ENCODE measurements at regions not wholly inside any gene's neighbourhood (a gene's known extent, or its start where the extent isn't known, plus 50 kb on each side); places are given as distances from the start of the nearest gene placed in this dataset.

DNA sequence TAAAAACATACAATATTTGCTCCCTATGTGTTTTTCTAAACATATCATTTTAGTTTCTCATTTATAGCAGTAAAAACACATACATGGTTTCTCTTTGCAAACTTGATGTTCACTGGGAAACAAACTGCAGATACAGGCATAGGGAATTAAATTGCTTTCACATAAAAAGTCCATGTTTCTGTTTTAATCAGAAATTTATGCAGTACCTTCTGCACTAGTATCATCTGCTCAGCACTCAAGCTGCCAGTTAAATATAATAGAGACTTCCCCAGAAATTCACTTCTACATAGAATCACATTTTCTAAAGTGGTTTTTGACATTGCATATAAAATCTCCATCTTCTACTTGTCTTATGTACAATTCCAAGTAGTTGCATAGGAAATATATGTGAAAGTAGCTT lies 1107.3 kb upstream of the NRXN1 start:
- Histone ChIP-seq H3K27ac (ENCODE audit: low read length) (no peak overlapping the region), H3K36me3 (ENCODE audit: control insufficient read depth, low read depth, low read length) (no peaks in the 10 kb centered on the region), H3K9me3 (ENCODE audit: control insufficient read depth, low read depth, low read length) (no peaks in the 10 kb centered on the region), H3K27me3 (ENCODE audit: control insufficient read depth, insufficient read depth, low read length) (no peaks in the 10 kb centered on the region), H3K9ac (ENCODE audit: low read length) (no peak overlapping the region), H3K4me3 (ENCODE audit: low read length) (no peak overlapping the region), H3K4me1 (ENCODE audit: control insufficient read depth, low read depth, low read length) (no peaks in the 10 kb centered on the region)

DNA sequence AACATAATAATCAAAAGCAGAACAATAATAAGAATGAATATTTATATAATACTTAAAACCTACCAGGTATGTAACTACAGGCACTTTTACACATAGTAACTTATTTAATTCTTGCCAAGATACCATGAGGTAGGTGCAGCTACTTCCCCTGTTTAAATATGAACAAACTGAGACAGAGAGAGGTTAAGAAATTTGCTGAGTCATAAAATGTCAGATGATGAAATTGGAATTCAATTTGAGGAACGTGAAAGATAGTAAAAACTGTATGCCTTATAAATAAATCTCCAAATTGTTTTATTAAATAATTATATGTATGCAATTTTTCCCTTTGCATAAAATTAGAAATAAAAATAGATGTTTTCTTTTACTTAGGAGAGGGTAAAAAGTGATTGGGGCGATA lies 1103.3 kb upstream of the NRXN1 start:
- Histone ChIP-seq H3K36me3 (ENCODE audit: control insufficient read depth, low read depth, low read length) (no peaks in the 10 kb centered on the region), H3K4me1 (ENCODE audit: control insufficient read depth, low read depth, low read length) (no peaks in the 10 kb centered on the region), H3K27ac (ENCODE audit: low read length) (no peak overlapping the region), H3K9me3 (ENCODE audit: control insufficient read depth, low read depth, low read length) (peaks cover 2% of the 10 kb centered on the region), H3K9ac (ENCODE audit: low read length) (no peak overlapping the region), H3K27me3 (ENCODE audit: control insufficient read depth, insufficient read depth, low read length) (no peaks in the 10 kb centered on the region), H3K4me3 (ENCODE audit: low read length) (no peak overlapping the region)

DNA sequence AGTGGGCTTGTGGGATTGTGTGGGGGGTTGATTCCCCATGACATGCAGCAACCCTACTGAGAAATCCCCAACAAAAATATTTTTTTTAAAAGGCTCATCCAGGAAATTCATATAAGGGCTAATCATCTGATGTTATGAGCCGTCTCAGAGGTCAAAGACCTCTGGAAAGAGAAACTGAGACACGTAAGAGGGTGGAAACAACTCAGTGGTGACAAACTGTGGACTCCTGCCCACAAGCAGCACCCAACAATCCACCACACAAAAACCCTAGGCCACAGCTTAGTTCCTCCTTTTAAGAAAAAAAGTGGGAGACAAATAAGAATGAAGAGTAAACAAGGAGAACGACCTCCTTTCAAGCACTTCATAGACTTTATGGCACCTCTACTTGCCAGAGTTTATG lies 1096.1 kb upstream of the NRXN1 start:
- Histone ChIP-seq H3K4me3 (ENCODE audit: low read length) (no peak overlapping the region), H3K27ac (ENCODE audit: low read length) (no peak overlapping the region), H3K27me3 (ENCODE audit: control insufficient read depth, insufficient read depth, low read length) (no peaks in the 10 kb centered on the region), H3K9me3 (ENCODE audit: control insufficient read depth, low read depth, low read length) (peaks cover 4% of the 10 kb centered on the region), H3K9ac (ENCODE audit: low read length) (no peak overlapping the region), H3K36me3 (ENCODE audit: control insufficient read depth, low read depth, low read length) (no peaks in the 10 kb centered on the region), H3K4me1 (ENCODE audit: control insufficient read depth, low read depth, low read length) (no peaks in the 10 kb centered on the region)

DNA sequence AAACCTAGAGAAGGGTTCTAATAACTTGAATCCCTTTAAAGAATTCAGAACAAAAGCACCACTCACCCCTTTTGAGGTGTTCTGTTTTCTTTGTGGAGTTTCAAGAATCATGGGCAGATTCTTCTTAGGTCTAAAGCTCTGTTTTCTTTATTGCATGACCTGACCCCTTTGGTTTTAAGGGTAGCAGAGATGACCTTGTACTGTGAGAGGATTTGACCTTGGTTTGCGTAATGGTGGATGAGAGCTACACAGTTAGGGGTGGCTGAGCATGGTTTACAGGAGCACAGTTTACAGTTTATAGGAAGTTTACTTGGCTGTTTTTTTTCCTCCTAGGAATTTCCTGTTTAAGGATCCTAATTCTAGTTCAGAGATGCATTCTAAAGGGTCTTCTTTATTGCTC lies 1095.6 kb upstream of the NRXN1 start:
- Histone ChIP-seq H3K9ac (ENCODE audit: low read length) (no peak overlapping the region), H3K4me1 (ENCODE audit: control insufficient read depth, low read depth, low read length) (no peaks in the 10 kb centered on the region), H3K27ac (ENCODE audit: low read length) (no peak overlapping the region), H3K27me3 (ENCODE audit: control insufficient read depth, insufficient read depth, low read length) (no peaks in the 10 kb centered on the region), H3K4me3 (ENCODE audit: low read length) (no peak overlapping the region), H3K9me3 (ENCODE audit: control insufficient read depth, low read depth, low read length) (peaks cover 4% of the 10 kb centered on the region), H3K36me3 (ENCODE audit: control insufficient read depth, low read depth, low read length) (no peaks in the 10 kb centered on the region)

DNA sequence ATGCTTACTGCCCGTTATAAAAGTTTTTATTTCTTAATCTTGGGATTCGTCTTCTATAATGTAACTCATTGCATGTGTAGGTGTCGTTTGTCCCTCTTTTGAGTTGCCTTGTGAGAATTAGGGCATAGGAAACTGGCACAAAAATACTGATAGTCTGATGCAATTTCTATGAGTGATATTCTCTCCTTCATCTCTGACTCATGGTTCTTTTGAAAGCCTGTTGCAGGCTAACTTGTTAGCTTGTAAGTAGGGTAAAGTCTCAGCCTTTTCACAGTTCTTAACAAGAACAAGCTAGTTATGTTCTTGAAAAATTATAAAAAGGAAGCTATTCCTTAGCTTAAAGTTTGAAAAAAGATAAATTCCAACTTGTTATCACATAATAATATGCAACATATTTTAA lies 1085.4 kb upstream of the NRXN1 start:
- no peaks in the 10 kb centered on the region for H3K36me3 ChIP-seq (ENCODE audit: control insufficient read depth, low read depth, low read length)
- no peak overlapping the region for H3K27ac ChIP-seq (ENCODE audit: low read length)
- no peak overlapping the region for H3K9ac ChIP-seq (ENCODE audit: low read length)
- no peak overlapping the region for H3K4me3 ChIP-seq (ENCODE audit: low read length)
- H3K4me1 ChIP-seq (ENCODE audit: control insufficient read depth, low read depth, low read length), result no peaks in the 10 kb centered on the region
- H3K9me3 ChIP-seq (ENCODE audit: control insufficient read depth, low read depth, low read length), result no peaks in the 10 kb centered on the region
- no peaks in the 10 kb centered on the region for H3K27me3 ChIP-seq (ENCODE audit: control insufficient read depth, insufficient read depth, low read length)

DNA sequence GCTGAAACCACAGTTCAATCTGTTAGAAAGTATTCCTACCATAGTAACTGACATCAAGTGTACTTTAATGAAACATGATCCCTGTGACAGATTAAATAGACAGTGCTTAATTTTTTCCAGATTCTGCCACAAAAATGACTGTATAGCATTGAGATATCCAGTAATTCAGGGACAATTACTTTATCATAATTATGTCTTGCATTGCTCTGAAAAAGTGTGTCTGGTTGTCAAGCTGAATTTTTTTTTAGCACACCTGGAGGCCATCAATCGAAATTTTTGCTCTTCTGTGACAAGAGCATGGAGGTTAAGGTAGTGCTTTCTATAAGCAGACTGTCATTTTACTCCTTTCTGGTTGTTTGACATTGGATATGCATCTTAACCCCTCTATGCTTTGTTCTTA lies 1083.8 kb upstream of the NRXN1 start:
- no peak overlapping the region for H3K9ac ChIP-seq (ENCODE audit: low read length)
- no peaks in the 10 kb centered on the region for H3K9me3 ChIP-seq (ENCODE audit: control insufficient read depth, low read depth, low read length)
- no peaks in the 10 kb centered on the region for H3K4me1 ChIP-seq (ENCODE audit: control insufficient read depth, low read depth, low read length)
- no peaks in the 10 kb centered on the region for H3K36me3 ChIP-seq (ENCODE audit: control insufficient read depth, low read depth, low read length)
- H3K4me3 ChIP-seq (ENCODE audit: low read length), result no peak overlapping the region
- no peak overlapping the region for H3K27ac ChIP-seq (ENCODE audit: low read length)
- H3K27me3 ChIP-seq (ENCODE audit: control insufficient read depth, insufficient read depth, low read length), result no peaks in the 10 kb centered on the region

DNA sequence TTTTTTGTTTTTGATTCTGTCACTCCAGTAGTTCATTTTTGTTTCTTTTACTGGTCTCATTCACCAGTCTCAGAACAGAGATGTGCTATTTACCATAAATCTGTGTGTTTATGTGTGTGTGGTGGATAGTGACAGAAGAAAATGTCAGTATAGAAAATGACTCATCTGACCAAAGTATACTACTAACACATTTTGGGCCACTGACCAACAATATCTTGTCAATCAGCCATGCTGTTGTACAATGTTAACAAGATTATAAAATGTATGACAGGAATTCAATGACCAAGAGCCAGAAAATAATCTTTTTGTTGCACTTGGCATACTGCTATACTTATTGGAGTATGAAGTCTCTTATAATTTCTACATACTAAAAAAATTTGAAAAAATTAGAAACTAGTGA lies 1081.4 kb upstream of the NRXN1 start:
- H3K27me3 ChIP-seq (ENCODE audit: control insufficient read depth, insufficient read depth, low read length), result no peaks in the 10 kb centered on the region
- H3K4me3 ChIP-seq (ENCODE audit: low read length), result no peak overlapping the region
- H3K4me1 ChIP-seq (ENCODE audit: control insufficient read depth, low read depth, low read length), result no peaks in the 10 kb centered on the region
- no peak overlapping the region for H3K9ac ChIP-seq (ENCODE audit: low read length)
- H3K27ac ChIP-seq (ENCODE audit: low read length), result no peak overlapping the region
- no peaks in the 10 kb centered on the region for H3K36me3 ChIP-seq (ENCODE audit: control insufficient read depth, low read depth, low read length)
- H3K9me3 ChIP-seq (ENCODE audit: control insufficient read depth, low read depth, low read length), result no peaks in the 10 kb centered on the region

DNA sequence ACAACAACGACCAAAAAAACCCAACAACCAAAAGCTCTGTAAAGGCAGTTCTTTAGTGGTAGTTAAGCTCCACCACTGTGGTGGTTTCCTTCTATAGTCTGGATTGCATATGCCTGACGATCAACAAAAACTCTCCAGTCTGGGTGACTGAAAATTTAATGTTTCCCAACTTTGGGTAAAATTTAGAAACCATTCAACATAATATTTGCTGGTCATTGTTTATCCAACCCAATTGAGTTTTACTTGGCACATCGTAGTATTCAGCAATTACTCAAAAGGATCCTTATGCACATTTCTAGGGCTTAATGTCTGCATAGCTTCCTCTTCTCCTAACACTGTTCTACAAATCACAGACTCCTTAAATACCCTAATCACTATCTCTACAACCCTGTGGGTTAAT lies 1080.2 kb upstream of the NRXN1 start:
- Histone ChIP-seq H3K9me3 (ENCODE audit: control insufficient read depth, low read depth, low read length) (no peaks in the 10 kb centered on the region), H3K9ac (ENCODE audit: low read length) (no peak overlapping the region), H3K4me3 (ENCODE audit: low read length) (no peak overlapping the region), H3K27me3 (ENCODE audit: control insufficient read depth, insufficient read depth, low read length) (no peaks in the 10 kb centered on the region), H3K36me3 (ENCODE audit: control insufficient read depth, low read depth, low read length) (no peaks in the 10 kb centered on the region), H3K4me1 (ENCODE audit: control insufficient read depth, low read depth, low read length) (no peaks in the 10 kb centered on the region), H3K27ac (ENCODE audit: low read length) (no peak overlapping the region)

DNA sequence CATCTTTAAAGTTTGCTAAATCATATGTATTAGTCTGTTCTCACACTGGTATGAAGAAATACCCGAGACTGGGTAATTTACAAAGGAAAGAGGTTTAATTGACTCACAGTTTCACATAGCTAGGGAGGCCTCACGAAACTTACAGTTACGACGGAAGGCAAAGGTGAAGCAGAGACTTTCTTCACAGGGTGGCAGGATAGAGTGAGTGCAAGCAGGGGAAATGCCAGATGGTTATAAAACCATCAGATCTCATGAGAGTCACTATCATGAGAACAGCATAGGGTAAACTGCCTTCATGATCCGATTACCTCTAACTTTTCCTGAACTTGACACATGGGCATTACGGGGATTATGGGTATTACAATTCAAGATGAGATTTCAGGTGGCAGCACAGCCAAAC lies 1075.2 kb upstream of the NRXN1 start:
- Histone ChIP-seq H3K27ac (ENCODE audit: low read length) (no peak overlapping the region), H3K36me3 (ENCODE audit: control insufficient read depth, low read depth, low read length) (no peaks in the 10 kb centered on the region), H3K4me1 (ENCODE audit: control insufficient read depth, low read depth, low read length) (no peaks in the 10 kb centered on the region), H3K4me3 (ENCODE audit: low read length) (no peak overlapping the region), H3K27me3 (ENCODE audit: control insufficient read depth, insufficient read depth, low read length) (no peaks in the 10 kb centered on the region), H3K9ac (ENCODE audit: low read length) (no peak overlapping the region), H3K9me3 (ENCODE audit: control insufficient read depth, low read depth, low read length) (no peaks in the 10 kb centered on the region)

DNA sequence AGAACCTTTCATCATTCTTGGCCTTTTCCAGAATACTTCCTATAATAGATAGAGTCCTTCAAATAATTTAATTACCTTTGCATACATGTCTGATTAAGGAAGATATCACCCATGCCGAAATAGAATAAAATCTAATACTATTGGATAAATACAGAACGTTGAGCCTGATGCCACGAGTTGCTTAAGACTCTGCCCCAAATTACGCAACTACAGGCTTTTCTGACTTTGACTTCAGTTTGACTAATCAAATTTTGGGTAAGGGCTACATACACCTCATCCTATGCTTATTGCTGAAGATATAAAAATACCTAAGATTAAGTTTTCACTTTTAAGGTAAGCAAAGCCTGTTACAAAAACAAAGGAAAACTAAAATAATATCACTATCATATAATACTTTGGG lies 1065.1 kb upstream of the NRXN1 start:
- Histone ChIP-seq H3K4me1 (ENCODE audit: control insufficient read depth, low read depth, low read length) (no peaks in the 10 kb centered on the region), H3K9ac (ENCODE audit: low read length) (no peak overlapping the region), H3K36me3 (ENCODE audit: control insufficient read depth, low read depth, low read length) (no peaks in the 10 kb centered on the region), H3K27ac (ENCODE audit: low read length) (no peak overlapping the region), H3K4me3 (ENCODE audit: low read length) (no peak overlapping the region), H3K9me3 (ENCODE audit: control insufficient read depth, low read depth, low read length) (no peaks in the 10 kb centered on the region), H3K27me3 (ENCODE audit: control insufficient read depth, insufficient read depth, low read length) (no peaks in the 10 kb centered on the region)

DNA sequence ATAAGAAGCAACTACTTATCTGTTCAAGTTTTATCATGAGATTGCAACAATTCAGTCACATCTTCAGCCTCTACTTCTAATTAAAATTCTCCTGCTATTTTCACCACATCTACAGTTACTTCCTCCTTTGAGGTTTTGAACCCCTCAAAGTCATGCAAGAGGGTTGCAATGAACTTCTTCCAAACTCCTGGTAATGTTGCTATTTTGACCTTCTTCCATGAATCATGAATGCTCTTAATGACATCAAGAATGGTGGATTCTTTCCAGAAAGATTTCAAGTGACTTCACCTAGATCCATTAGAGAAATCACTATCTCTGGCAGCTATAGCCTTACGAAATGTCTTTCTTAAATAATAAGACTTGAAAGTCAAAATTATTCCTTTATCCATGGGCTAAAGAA lies 1052.8 kb upstream of the NRXN1 start:
- H3K36me3 ChIP-seq (ENCODE audit: control insufficient read depth, low read depth, low read length), result no peaks in the 10 kb centered on the region
- H3K4me3 ChIP-seq (ENCODE audit: low read length), result no peak overlapping the region
- no peak overlapping the region for H3K9ac ChIP-seq (ENCODE audit: low read length)
- no peaks in the 10 kb centered on the region for H3K9me3 ChIP-seq (ENCODE audit: control insufficient read depth, low read depth, low read length)
- H3K4me1 ChIP-seq (ENCODE audit: control insufficient read depth, low read depth, low read length), result peaks cover 6% of the 10 kb centered on the region
- no peaks in the 10 kb centered on the region for H3K27me3 ChIP-seq (ENCODE audit: control insufficient read depth, insufficient read depth, low read length)
- no peak overlapping the region for H3K27ac ChIP-seq (ENCODE audit: low read length)

DNA sequence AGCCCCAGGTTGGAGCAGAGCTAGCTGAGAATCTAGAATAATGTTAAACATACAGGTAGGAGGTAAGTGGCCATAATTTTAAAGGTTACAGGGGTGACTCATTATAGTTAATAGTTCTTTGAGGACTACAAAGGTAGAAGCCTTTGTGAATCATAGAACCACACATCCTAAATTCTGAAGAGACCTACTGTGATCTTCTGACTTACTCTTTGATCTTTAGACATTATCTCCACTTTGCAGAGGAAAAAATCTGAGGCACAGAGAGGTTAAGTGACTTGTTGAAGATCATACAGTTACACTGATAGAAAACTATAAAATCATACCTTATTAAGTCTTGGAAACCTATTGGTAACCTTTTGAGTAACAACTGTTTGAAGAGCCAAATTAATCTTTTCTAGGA lies 1051.3 kb upstream of the NRXN1 start:
- Histone ChIP-seq H3K4me1 (ENCODE audit: control insufficient read depth, low read depth, low read length) (peaks cover 6% of the 10 kb centered on the region), H3K9ac (ENCODE audit: low read length) (no peak overlapping the region), H3K9me3 (ENCODE audit: control insufficient read depth, low read depth, low read length) (no peaks in the 10 kb centered on the region), H3K4me3 (ENCODE audit: low read length) (no peak overlapping the region), H3K27me3 (ENCODE audit: control insufficient read depth, insufficient read depth, low read length) (no peaks in the 10 kb centered on the region), H3K27ac (ENCODE audit: low read length) (no peak overlapping the region), H3K36me3 (ENCODE audit: control insufficient read depth, low read depth, low read length) (no peaks in the 10 kb centered on the region)

DNA sequence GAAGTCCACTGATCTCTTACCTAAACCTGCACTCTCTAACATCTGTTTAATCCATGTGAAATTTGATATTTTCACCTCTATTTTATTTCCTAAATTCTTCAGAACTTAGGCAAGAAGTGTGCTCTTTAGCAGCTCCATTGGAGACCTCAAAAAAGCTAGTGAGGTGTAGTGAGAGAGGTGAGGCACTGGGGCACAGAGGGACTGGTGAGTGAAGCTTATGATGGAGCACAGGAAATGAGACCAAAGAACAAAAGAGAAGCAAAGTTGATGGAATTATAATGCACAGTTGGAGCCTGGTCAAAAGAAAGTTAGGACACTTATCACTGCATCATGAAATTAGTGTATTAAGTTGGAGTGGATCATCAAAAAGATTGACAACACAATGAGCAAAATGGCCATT lies 1050.7 kb upstream of the NRXN1 start:
- Histone ChIP-seq H3K9me3 (ENCODE audit: control insufficient read depth, low read depth, low read length) (no peaks in the 10 kb centered on the region), H3K36me3 (ENCODE audit: control insufficient read depth, low read depth, low read length) (no peaks in the 10 kb centered on the region), H3K27me3 (ENCODE audit: control insufficient read depth, insufficient read depth, low read length) (no peaks in the 10 kb centered on the region), H3K9ac (ENCODE audit: low read length) (no peak overlapping the region), H3K27ac (ENCODE audit: low read length) (no peak overlapping the region), H3K4me1 (ENCODE audit: control insufficient read depth, low read depth, low read length) (peaks cover 6% of the 10 kb centered on the region), H3K4me3 (ENCODE audit: low read length) (no peak overlapping the region)
